Osteoblast (primary cell): ENCODE measurements at regions not wholly inside any gene's neighbourhood (a gene's known extent, or its start where the extent isn't known, plus 50 kb on each side); places are given as distances from the start of the nearest gene placed in this dataset.

Experiments used
- DNase-seq: peaks from one replicate; pipeline ENCODE4 v3.0.0; 2011; ENCODE audit warnings: low spot score, mixed read lengths; ENCODE audit not compliant: insufficient read length; ENCODE audit errors: missing footprints
- H2AFZ ChIP-seq: 2 replicates; pipeline ENCODE4 v1.6.0; 2011; ENCODE audit warnings: mild to moderate bottlenecking, low read length
- H3K27ac ChIP-seq: 2 replicates; pipeline ENCODE4 v1.5.1; 2011; ENCODE audit warnings: mild to moderate bottlenecking, low read depth, low read length, moderate library complexity
- H3K27me3 ChIP-seq: 2 replicates; pipeline ENCODE4 v1.6.0; 2012; ENCODE audit warnings: mild to moderate bottlenecking, control low read depth, inconsistent platforms, low read length, moderate library complexity; ENCODE audit not compliant: insufficient read depth
- H3K36me3 ChIP-seq: 2 replicates; pipeline ENCODE4 v1.5.1; 2011; ENCODE audit warnings: mild to moderate bottlenecking, low read length, control low read depth, moderate library complexity; ENCODE audit not compliant: insufficient read depth
- H3K4me1 ChIP-seq: 2 replicates; pipeline ENCODE4 v1.5.1; 2011; ENCODE audit warnings: mild to moderate bottlenecking, low read length, control low read depth, moderate library complexity; ENCODE audit not compliant: insufficient read depth
- H3K4me2 ChIP-seq: 2 replicates; pipeline ENCODE4 v1.6.0; 2011; ENCODE audit warnings: mild to moderate bottlenecking, low read length; ENCODE audit not compliant: insufficient read depth
- H3K4me3 ChIP-seq: fragments of 200-600 bp; sonication (generic); 3 replicates; pipeline ENCODE4 v1.5.1; 2012; ENCODE audit warnings: mild to moderate bottlenecking, low read length, inconsistent platforms; ENCODE audit not compliant: insufficient read depth
- H3K79me2 ChIP-seq: 2 replicates; pipeline ENCODE4 v1.6.0; 2012; ENCODE audit warnings: mild to moderate bottlenecking, low read length, control low read depth, inconsistent platforms; ENCODE audit not compliant: insufficient read depth
- H3K9me3 ChIP-seq: 2 replicates; pipeline ENCODE4 v1.5.1; 2011; ENCODE audit warnings: low read depth, low read length, control low read depth
- H4K20me1 ChIP-seq: 2 replicates; pipeline ENCODE4 v1.6.0; 2012; ENCODE audit warnings: mild to moderate bottlenecking, low read length, control low read depth; ENCODE audit not compliant: insufficient read depth
- CTCF ChIP-seq: IDR thresholded peaks from 2 replicates; pipeline ENCODE4 v1.5.1; 2011; ENCODE audit warnings: mild to moderate bottlenecking, low read depth, low read length, moderate library complexity; ENCODE audit errors: extremely low read depth

- H3K27ac ChIP-seq, result no peak overlapping the region
- H3K27me3 ChIP-seq, result peaks cover 4% of the 10 kb centered on the region
- H3K4me2 ChIP-seq, result no peak overlapping the region
- H3K79me2 ChIP-seq, result no peaks in the 10 kb centered on the region
- no peaks in the 10 kb centered on the region for H3K9me3 ChIP-seq
- no peaks in the 10 kb centered on the region for H3K36me3 ChIP-seq
- H3K4me1 ChIP-seq, result no peaks in the 10 kb centered on the region
- no peak overlapping the region for H3K4me3 ChIP-seq
- H2AFZ ChIP-seq, result no peak overlapping the region
- no peaks in the 10 kb centered on the region for H4K20me1 ChIP-seq
- TF ChIP-seq CTCF, result no peak
- no peak for DNase-seq
These were observed 102.1 kb downstream of the ACER2 start for GRCh38 chr9:19510907-19511306.
